Calu3 (cell line): ENCODE measurements at regions not wholly inside any gene's neighbourhood (a gene's known extent, or its start where the extent isn't known, plus 50 kb on each side); places are given as distances from the start of the nearest gene placed in this dataset.
A peak's percentile ranks its signal among the peaks of the same experiment; 100 is the strongest.

ENCODE experiments used
- BruUV-seq: library from RNA; stranded (reverse); fragments of 400-500 nt; replicated peaks from 2 replicates; lab custom pipeline; 2021; lab: Mats Ljungman, UMichigan
- CTCF ChIA-PET: fragments of 300-600 bp; sonication (Branson Sonifier 250); formaldehyde crosslinking; loops from one replicate; lab custom pipeline; 2022; ENCODE audit warnings: antibody characterized with exemption; lab: Charles Lee
- DNase-seq: peaks from one replicate; pipeline ENCODE4 v3.0.0; 2022
- H3K27ac Mint-ChIP-seq: one replicate; pipeline ENCODE4 v1.8.0; 2022; ENCODE audit warnings: mixed read lengths; ENCODE audit not compliant: unreplicated experiment
- H3K27me3 Mint-ChIP-seq: one replicate; pipeline ENCODE4 v1.8.0; 2022; ENCODE audit warnings: mixed read lengths; ENCODE audit not compliant: unreplicated experiment
- H3K36me3 Mint-ChIP-seq: one replicate; pipeline ENCODE4 v1.8.0; 2022; ENCODE audit warnings: mild to moderate bottlenecking, moderate library complexity, mixed read lengths; ENCODE audit not compliant: insufficient read depth, unreplicated experiment
- H3K4me1 Mint-ChIP-seq: one replicate; pipeline ENCODE4 v1.8.0; 2022; ENCODE audit warnings: mild to moderate bottlenecking, low read depth, mixed read lengths; ENCODE audit not compliant: unreplicated experiment
- H3K4me3 Mint-ChIP-seq: one replicate; pipeline ENCODE4 v1.8.0; 2022; ENCODE audit warnings: mild to moderate bottlenecking, low read depth, moderate library complexity, mixed read lengths; ENCODE audit not compliant: unreplicated experiment
- H3K9me3 Mint-ChIP-seq: one replicate; pipeline ENCODE4 v1.8.0; 2022; ENCODE audit warnings: low read depth, mixed read lengths; ENCODE audit not compliant: unreplicated experiment
- CTCF ChIP-seq: fragments of 200-600 bp; IDR thresholded peaks from one replicate; pipeline ENCODE4 v1.8.0; 2022; ENCODE audit warnings: antibody characterized with exemption; ENCODE audit not compliant: unreplicated experiment
- intact Hi-C: fragments of 100-400 bp; cut with micrococcal nuclease; formaldehyde crosslinking; loops from one replicate; pipeline ENCODE4 v1.10.0; 2022; ENCODE audit not compliant: unreplicated experiment

GRCh38 chr22:35475545-35475944 is 65.1 kb upstream of the RASD2 start:
- Mint-ChIP-seq H3K27ac (no peak overlapping the region), H3K36me3 (peaks cover 9% of the 10 kb centered on the region), H3K9me3 (no peaks in the 10 kb centered on the region), H3K4me3 (no peak overlapping the region), H3K4me1 (peaks cover 10% of the 10 kb centered on the region), H3K27me3 (no peaks in the 10 kb centered on the region)
- no TSS peak for BruUV-seq
- CTCF ChIA-PET = no interaction called here
- no peak for DNase-seq
- intact Hi-C loops = no loop called here
- no peak for TF ChIP-seq CTCF

GRCh38 chr22:35476341-35476740 is 64.3 kb upstream of the RASD2 start:
- no peak for TF ChIP-seq CTCF
- H3K27me3 Mint-ChIP-seq = no peaks in the 10 kb centered on the region
- H3K4me3 Mint-ChIP-seq = no peak overlapping the region
- DNase-seq = no peak
- no TSS peak for BruUV-seq
- H3K27ac Mint-ChIP-seq = no peak overlapping the region
- intact Hi-C loops = no loop called here
- CTCF ChIA-PET = no interaction called here
- H3K9me3 Mint-ChIP-seq = no peaks in the 10 kb centered on the region
- peaks cover 16% of the 10 kb centered on the region for H3K4me1 Mint-ChIP-seq
- H3K36me3 Mint-ChIP-seq = peaks cover 9% of the 10 kb centered on the region

GRCh38 chr22:35477911-35478582 is 62.6 kb upstream of the RASD2 start:
- TF ChIP-seq CTCF = no peak
- Mint-ChIP-seq H3K4me1 (peaks cover 20% of the 10 kb centered on the region), H3K27ac (peak overlapping the region; percentile 45), H3K9me3 (no peaks in the 10 kb centered on the region), H3K4me3 (no peak overlapping the region), H3K36me3 (peaks cover 9% of the 10 kb centered on the region), H3K27me3 (no peaks in the 10 kb centered on the region)
- intact Hi-C loops = no loop called here
- peak; percentile 47 for DNase-seq
- BruUV-seq = no TSS peak
- CTCF ChIA-PET = interaction anchor here (0.6 to 0.7 kb wide), 3 partner anchors 53 to 166 kb away, joined by 3 to 4 read pairs (median 4); no protein-coding TSS in a partner anchor

GRCh38 chr22:35478633-35479107 is 62.0 kb upstream of the RASD2 start:
- Mint-ChIP-seq H3K9me3 (no peaks in the 10 kb centered on the region), H3K27ac (no peak overlapping the region), H3K36me3 (peaks cover 9% of the 10 kb centered on the region), H3K4me3 (no peak overlapping the region), H3K27me3 (no peaks in the 10 kb centered on the region), H3K4me1 (peaks cover 20% of the 10 kb centered on the region)
- CTCF ChIA-PET = interaction anchor here (0.7 kb wide), 1 partner anchor 60 kb away, joined by 4 read pairs; no protein-coding TSS in a partner anchor
- intact Hi-C loops = no loop called here
- no peak for TF ChIP-seq CTCF
- no peak for DNase-seq
- no TSS peak for BruUV-seq
